Endodermal cell (in vitro differentiated cells): ENCODE measurements at regions not wholly inside any gene's neighbourhood (a gene's known extent, or its start where the extent isn't known, plus 50 kb on each side); places are given as distances from the start of the nearest gene placed in this dataset.

ENCODE experiments used
- DNase-seq: peaks from one replicate; pipeline ENCODE4 v3.0.0-alpha.2; 2017
- H3K27ac ChIP-seq: 2 replicates; pipeline ENCODE4 v1.5.1; 2013; ENCODE audit warnings: mild to moderate bottlenecking, low read depth, low read length, moderate library complexity
- H3K27me3 ChIP-seq: 2 replicates; pipeline ENCODE4 v1.6.1; 2013; ENCODE audit warnings: mild to moderate bottlenecking, low read length, moderate library complexity; ENCODE audit not compliant: insufficient read depth, control insufficient read depth, poor library complexity, severe bottlenecking
- H3K36me3 ChIP-seq: 2 replicates; pipeline ENCODE4 v1.7.0; 2013; ENCODE audit warnings: mild to moderate bottlenecking, low read length, moderate library complexity; ENCODE audit not compliant: control insufficient read depth, insufficient read depth
- H3K4me1 ChIP-seq: one replicate; pipeline ENCODE4 v1.7.0; 2013; ENCODE audit warnings: low read length; ENCODE audit not compliant: control insufficient read depth, insufficient read depth
- H3K4me3 ChIP-seq: 2 replicates; pipeline ENCODE4 v1.5.1; 2013; ENCODE audit warnings: mild to moderate bottlenecking, low read length, moderate library complexity
- H3K9ac ChIP-seq: 2 replicates; pipeline ENCODE4 v1.6.1; 2013; ENCODE audit warnings: mild to moderate bottlenecking, low read length, moderate library complexity; ENCODE audit not compliant: poor library complexity, severe bottlenecking; ENCODE audit errors: extremely low read depth
- H3K9me3 ChIP-seq: 2 replicates; pipeline ENCODE4 v1.6.1; 2013; ENCODE audit warnings: mild to moderate bottlenecking, low read length, moderate library complexity; ENCODE audit not compliant: control insufficient read depth
- H3K27ac Mint-ChIP-seq: 2 replicates; pipeline ENCODE4 v1.8.0; 2020; ENCODE audit warnings: mixed read lengths
- H3K27me3 Mint-ChIP-seq: 2 replicates; pipeline ENCODE4 v1.8.0; 2021; ENCODE audit warnings: mild to moderate bottlenecking, mixed read lengths; ENCODE audit not compliant: insufficient read depth
- H3K36me3 Mint-ChIP-seq: 2 replicates; pipeline ENCODE4 v1.8.0; 2020; ENCODE audit warnings: low read depth, mixed read lengths
- H3K4me1 Mint-ChIP-seq: 2 replicates; pipeline ENCODE4 v1.8.0; 2020; ENCODE audit warnings: mixed read lengths
- H3K4me3 Mint-ChIP-seq: 2 replicates; pipeline ENCODE4 v1.8.0; 2020; ENCODE audit warnings: mild to moderate bottlenecking, moderate library complexity, mixed read lengths
- H3K9me3 Mint-ChIP-seq: 2 replicates; pipeline ENCODE4 v1.8.0; 2020; ENCODE audit warnings: mild to moderate bottlenecking, mixed read lengths
- CTCF ChIP-seq: fragments of 200-600 bp; sonication (generic); conservative IDR thresholded peaks from 2 replicates; pipeline ENCODE4 v1.5.0; 2021; ENCODE audit warnings: antibody characterized with exemption, mild to moderate bottlenecking
- WGBS, 2 experiments: methylation state at CpG; one replicate each; pipeline versions ENCODE4 v1.1.5 to v1.1.7; 2013; ENCODE audit warnings: missing lambda C conversion rate in 2 of 2, mixed read lengths in 1 of 2; ENCODE audit not compliant: insufficient coverage in 1 of 2, insufficient read length in 1 of 2; 5-methylcytosine and 5-hydroxymethylcytosine counted together

GRCh38 chr2:235146206-235146605 lies 194.4 kb downstream of the SH3BP4 start:
- Histone ChIP-seq H3K27ac (no peak overlapping the region), H3K9ac (no peak overlapping the region), H3K36me3 (no peaks in the 10 kb centered on the region), H3K27me3 (peaks cover 33% of the 10 kb centered on the region), H3K4me3 (no peak overlapping the region), H3K9me3 (peaks cover 10% of the 10 kb centered on the region), H3K4me1 (peaks cover 8% of the 10 kb centered on the region)
- TF ChIP-seq CTCF: no peak
- H3K4me1 Mint-ChIP-seq: peaks cover 27% of the 10 kb centered on the region
- H3K9me3 Mint-ChIP-seq: no peaks in the 10 kb centered on the region
- H3K27me3 Mint-ChIP-seq: peaks cover 74% of the 10 kb centered on the region
- no peaks in the 10 kb centered on the region for H3K36me3 Mint-ChIP-seq
- no peak for DNase-seq
- WGBS, 2 experiments: 52 to 80% methylated on average over 1 of the region's 1 CpG
- no peak overlapping the region for H3K27ac Mint-ChIP-seq
- no peak overlapping the region for H3K4me3 Mint-ChIP-seq

GRCh38 chr2:235146871-235147565 lies 195.2 kb downstream of the SH3BP4 start:
- Histone ChIP-seq H3K4me1 (peaks cover 8% of the 10 kb centered on the region), H3K9me3 (peaks cover 10% of the 10 kb centered on the region), H3K4me3 (no peak overlapping the region), H3K36me3 (no peaks in the 10 kb centered on the region), H3K27me3 (peaks cover 33% of the 10 kb centered on the region), H3K9ac (no peak overlapping the region), H3K27ac (no peak overlapping the region)
- DNase-seq: no peak
- no peaks in the 10 kb centered on the region for H3K9me3 Mint-ChIP-seq
- H3K27ac Mint-ChIP-seq: no peak overlapping the region
- H3K36me3 Mint-ChIP-seq: no peaks in the 10 kb centered on the region
- peaks cover 27% of the 10 kb centered on the region for H3K4me1 Mint-ChIP-seq
- H3K4me3 Mint-ChIP-seq: no peak overlapping the region
- 95 to 97% methylated on average over 15 of the region's 16 CpGs for WGBS, 2 experiments
- TF ChIP-seq CTCF: no peak
- H3K27me3 Mint-ChIP-seq: peaks cover 75% of the 10 kb centered on the region

- peaks cover 8% of the 10 kb centered on the region for H3K4me1 ChIP-seq
- H3K9me3 ChIP-seq: peaks cover 10% of the 10 kb centered on the region
- no peaks in the 10 kb centered on the region for H3K36me3 ChIP-seq
- Mint-ChIP-seq H3K4me3 (no peak overlapping the region), H3K36me3 (no peaks in the 10 kb centered on the region), H3K4me1 (peaks cover 27% of the 10 kb centered on the region), H3K27ac (no peak overlapping the region), H3K27me3 (peaks cover 71% of the 10 kb centered on the region), H3K9me3 (no peaks in the 10 kb centered on the region)
- no peak overlapping the region for H3K27ac ChIP-seq
- WGBS, 2 experiments: 92 to 96% methylated on average over 4 to 7 of the region's 7 CpGs
- H3K4me3 ChIP-seq: no peak overlapping the region
- H3K27me3 ChIP-seq: peaks cover 32% of the 10 kb centered on the region
- no peak for DNase-seq
- TF ChIP-seq CTCF: no peak
- H3K9ac ChIP-seq: no peak overlapping the region
Measured at GRCh38 chr2:235148201-235149170, 196.7 kb downstream of the SH3BP4 start.
